GM11168 (cell line): ENCODE measurements at regions not wholly inside any gene's neighbourhood (a gene's known extent, or its start where the extent isn't known, plus 50 kb on each side); places are given as distances from the start of the nearest gene placed in this dataset.
"Not testable (repeated sequence)": the region's sequence is repeated elsewhere in the genome, so short reads cannot be mapped to it uniquely, and the experiment has no call there.

Experiments used
- in situ Hi-C: fragments of 300-500 bp; cut with MboI; formaldehyde crosslinking; loops from one replicate; pipeline ENCODE4 v1.12.0; 2022; ENCODE audit warnings: low sequenced_read_pairs; ENCODE audit not compliant: unreplicated experiment

DNA sequence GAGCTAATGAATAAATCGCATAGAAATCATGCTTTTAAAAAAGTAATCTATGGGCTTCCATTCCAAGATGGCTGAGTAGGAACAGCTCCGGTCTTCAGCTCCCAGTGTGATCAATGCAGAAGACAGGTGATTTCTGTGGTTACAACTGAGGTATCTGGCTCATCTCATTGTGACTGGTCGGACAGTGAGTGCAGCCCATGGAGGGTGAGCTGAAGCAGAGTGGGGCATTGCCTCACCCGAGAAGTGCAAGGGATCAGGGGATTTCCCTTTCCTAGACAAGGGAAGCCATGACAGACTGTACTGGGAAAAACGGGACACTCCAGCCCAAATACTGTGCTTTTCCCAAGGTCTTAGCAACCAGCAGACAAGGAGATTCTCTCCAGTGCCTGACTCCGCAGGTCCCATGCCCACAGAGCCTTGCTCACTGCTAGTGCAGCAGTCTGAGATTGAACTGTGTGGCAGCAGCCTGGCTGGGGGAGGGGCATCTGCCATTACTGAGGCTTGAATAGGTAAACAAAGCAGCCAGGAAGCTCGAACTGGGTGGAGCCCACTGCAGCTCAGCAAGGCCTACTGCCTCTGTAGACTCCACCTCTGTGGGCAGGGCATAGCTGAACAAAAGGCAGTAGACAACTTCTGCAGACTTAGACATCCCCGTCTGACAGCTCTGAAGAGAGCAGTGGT, 61.5 kb upstream of the PLAAT1 start:
- in situ Hi-C loops = not testable (repeated sequence)

DNA sequence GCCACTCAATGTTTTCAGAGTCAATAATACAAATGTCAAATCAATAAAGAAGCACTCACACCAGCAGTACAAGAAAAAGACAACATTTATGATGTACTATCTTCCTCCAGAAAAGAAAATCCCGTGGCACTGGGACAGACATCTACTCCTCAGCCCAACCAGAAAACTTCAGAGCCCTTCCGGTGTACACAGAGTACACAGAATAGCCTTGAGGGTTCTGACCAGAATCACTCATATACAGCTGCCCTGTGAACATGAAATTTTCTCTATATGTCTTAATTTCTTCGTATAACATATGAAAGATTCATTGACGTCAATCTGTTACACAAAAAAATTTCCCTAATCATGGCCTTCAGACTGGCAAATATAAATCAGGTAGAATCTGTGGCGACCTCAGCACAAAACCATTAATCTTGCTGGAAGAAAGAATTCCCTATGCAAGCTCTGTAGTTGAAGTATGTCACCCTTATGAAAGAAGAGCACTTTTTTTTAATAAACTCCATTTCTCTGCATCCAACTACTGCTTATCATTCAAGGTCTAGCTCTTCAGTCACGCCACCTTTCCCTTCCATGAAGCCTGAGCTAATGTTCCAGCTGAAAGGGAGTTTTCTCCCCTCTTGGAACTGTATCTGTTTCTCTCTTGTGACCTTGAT, 53.8 kb upstream of the PLAAT1 start:
- in situ Hi-C loops = no loop called here

DNA sequence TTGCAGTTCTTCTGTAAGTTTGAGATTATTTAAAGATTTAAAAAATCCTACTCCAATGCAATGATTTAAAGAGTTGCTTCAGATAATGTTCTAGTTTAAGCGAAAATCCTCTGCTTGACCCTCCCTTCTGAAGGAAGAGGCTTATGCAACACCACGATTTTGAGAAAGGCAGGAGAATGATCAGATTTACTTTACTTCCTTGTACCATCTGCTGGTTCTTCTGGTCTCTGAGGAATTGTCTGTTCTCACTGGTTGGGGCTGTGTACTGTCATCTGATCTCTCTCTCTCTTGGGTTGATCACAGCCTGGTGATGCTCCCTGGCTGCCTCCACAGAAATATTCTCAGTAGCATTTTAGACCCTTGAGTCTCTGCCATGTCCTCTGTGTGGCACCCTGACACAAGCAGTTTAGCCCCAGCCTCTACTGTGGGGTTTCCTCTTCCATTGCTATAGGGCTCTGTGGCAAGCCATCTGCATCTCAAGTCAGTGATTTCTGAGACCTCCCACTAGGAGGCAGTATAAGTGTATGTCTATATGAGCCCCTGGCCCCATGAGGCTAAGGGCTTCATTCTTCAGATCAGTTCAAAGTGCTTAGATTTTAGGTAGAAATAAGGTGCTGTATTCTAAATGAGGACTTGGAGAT, 50.8 kb upstream of the PLAAT1 start:
- in situ Hi-C loops = no loop called here
